Umbilical cord (tissue), 1 donor: ENCODE measurements at regions not wholly inside any gene's neighbourhood (a gene's known extent, or its start where the extent isn't known, plus 50 kb on each side); places are given as distances from the start of the nearest gene placed in this dataset.

Source experiments
- DNase-seq: peaks from one replicate; pipeline ENCODE4 v3.0.0-alpha.2; 2015; ENCODE audit warnings: low spot score

- DNase-seq: peak; percentile 25
Observed at GRCh38 chr12:89098441-89099112, 253.7 kb downstream of the DUSP6 start.

- no peak for DNase-seq
Observed at GRCh38 chr12:89092297-89092696, 260.0 kb downstream of the DUSP6 start.

GRCh38 chr12:89091293-89091841 is 260.9 kb downstream of the DUSP6 start:
- DNase-seq: no peak

GRCh38 chr12:89089264-89089663 is 263.0 kb downstream of the DUSP6 start:
- no peak for DNase-seq

GRCh38 chr12:89087876-89088275 is 264.4 kb downstream of the DUSP6 start:
- DNase-seq: no peak

GRCh38 chr12:89087149-89087825 is 265.0 kb downstream of the DUSP6 start:
- no peak for DNase-seq

GRCh38 chr12:89085421-89085820 is 266.9 kb downstream of the DUSP6 start:
- DNase-seq: no peak

GRCh38 chr12:89084751-89085150 is 267.6 kb downstream of the DUSP6 start:
- DNase-seq: no peak

- no peak for DNase-seq
Observed at GRCh38 chr12:89083491-89083890, 268.8 kb downstream of the DUSP6 start.

GRCh38 chr12:89082370-89082753 is 269.9 kb downstream of the DUSP6 start:
- DNase-seq: no peak

- no peak for DNase-seq
Observed at GRCh38 chr12:89081719-89082369, 270.5 kb downstream of the DUSP6 start.

- no peak for DNase-seq
Observed at GRCh38 chr12:89080793-89081465, 271.4 kb downstream of the DUSP6 start.

GRCh38 chr12:89075880-89076540 is 276.3 kb downstream of the DUSP6 start:
- no peak for DNase-seq

GRCh38 chr12:89073659-89074058 is 278.6 kb downstream of the DUSP6 start:
- DNase-seq: no peak

GRCh38 chr12:89073027-89073398 is 279.3 kb downstream of the DUSP6 start:
- no peak for DNase-seq

- DNase-seq: no peak
Observed at GRCh38 chr12:89072294-89073026, 279.8 kb downstream of the DUSP6 start.

- no peak for DNase-seq
Observed at GRCh38 chr12:89070603-89071002, 281.7 kb downstream of the DUSP6 start.

GRCh38 chr12:89069431-89069830 is 282.9 kb downstream of the DUSP6 start:
- DNase-seq: peak; percentile 15

- no peak for DNase-seq
Observed at GRCh38 chr12:89067421-89068187, 284.7 kb downstream of the DUSP6 start.

- DNase-seq: no peak
Observed at GRCh38 chr12:89064780-89065179, 287.5 kb downstream of the DUSP6 start.
